HCT116 (cell line): ENCODE measurements at regions not wholly inside any gene's neighbourhood (a gene's known extent, or its start where the extent isn't known, plus 50 kb on each side); places are given as distances from the start of the nearest gene placed in this dataset.
A peak's percentile ranks its signal among the peaks of the same experiment; 100 is the strongest.

ENCODE experiments used
- ATAC-seq: fragments of 200-7000 bp; cut with Tn5 transposase; 2 replicates; pipeline ENCODE4 v1.9.1; 2020; ENCODE audit warnings: mild to moderate bottlenecking, moderate library complexity
- BruUV-seq: library from RNA; stranded (reverse); fragments of 400-500 nt; replicated peaks from 2 replicates; lab custom pipeline; 2021; lab: Mats Ljungman, UMichigan
- CTCF ChIA-PET: fragments of 300-600 bp; sonication (Branson Sonifier 250); formaldehyde crosslinking; loops from one replicate; lab custom pipeline; 2021; ENCODE audit warnings: antibody characterized with exemption; lab: Charles Lee
- POLR2A ChIA-PET: fragments of 300-600, 350-600 bp; sonication (Branson Sonifier 250); formaldehyde crosslinking; loops from one replicate; lab custom pipeline; 2021; ENCODE audit warnings: antibody characterized with exemption; lab: Charles Lee
- RAD21 ChIA-PET, 2 experiments: fragments of 300-600 bp; sonication (Branson Sonifier 250); formaldehyde crosslinking; loops; one replicate each; lab custom pipeline; 2023; ENCODE audit warnings: low total read pairs in 2 of 2; ENCODE audit not compliant: uncharacterized antibody in 2 of 2, unreplicated experiment in 2 of 2, low non-redundant PET in 1 of 2; lab: Charles Lee
- DNase-seq: peaks from one replicate; pipeline ENCODE4 v3.0.0-alpha.2; 2010; ENCODE audit warnings: low read depth, low spot score
- H2AFZ ChIP-seq: fragments of 200-600 bp; shearing (Covaris generic), sonication (generic); 2 replicates; pipeline ENCODE4 v1.6.1; 2017; ENCODE audit warnings: low read depth, mixed run types, mixed read lengths, antibody characterized with exemption, low read length; ENCODE audit not compliant: poor library complexity, severe bottlenecking
- H3K27ac ChIP-seq: 2 replicates; pipeline ENCODE4 v1.5.1; 2012; ENCODE audit warnings: low read depth, low read length
- H3K27me3 ChIP-seq: fragments of 200-600 bp; sonication (generic); 2 replicates; pipeline ENCODE4 v1.6.1; 2016; ENCODE audit warnings: mixed run types, low read length, mixed read lengths; ENCODE audit not compliant: insufficient read depth
- H3K36me3 ChIP-seq, 2 experiments: fragments of 200-500 bp in 1 of 2; fragments of 200-600 bp in 1 of 2; sonication (Bioruptor generic) in 1 of 2; sonication (generic) in 1 of 2; 2 replicates each; pipeline versions ENCODE4 v1.5.1 to v1.6.1; 2014 to 2016; ENCODE audit warnings: low read length in 2 of 2, inconsistent platforms in 1 of 2, mixed read lengths in 1 of 2, mixed run types in 1 of 2; ENCODE audit not compliant: insufficient read depth in 2 of 2, control insufficient read depth in 1 of 2
- H3K4me1 ChIP-seq, 2 experiments: fragments of 200-600 bp in 1 of 2; sonication (generic) in 1 of 2; 2 replicates each; pipeline versions ENCODE4 v1.5.1 to v1.6.1; 2012 to 2017; ENCODE audit warnings: low read length in 2 of 2, inconsistent platforms in 1 of 2, mild to moderate bottlenecking in 1 of 2, mixed read lengths in 1 of 2, mixed run types in 1 of 2, moderate library complexity in 1 of 2; ENCODE audit not compliant: insufficient read depth in 2 of 2, control insufficient read depth in 1 of 2
- H3K4me2 ChIP-seq: fragments of 200-600 bp; sonication (generic); 2 replicates; pipeline ENCODE4 v1.6.1; 2017; ENCODE audit warnings: mixed run types, low read length, mixed read lengths
- H3K4me3 ChIP-seq, 2 experiments: fragments of 200-600 bp in 1 of 2; sonication (generic) in 1 of 2; replicated peaks in 1 of 2; 2 replicates each; pipeline ENCODE4 v1.5.1; 2011 to 2016; ENCODE audit warnings: low read length in 2 of 2, control low read depth in 1 of 2, low read depth in 1 of 2, mild to moderate bottlenecking in 1 of 2, mixed read lengths in 1 of 2, mixed run types in 1 of 2
- H3K79me2 ChIP-seq: fragments of 200-600 bp; sonication (generic); 2 replicates; pipeline ENCODE4 v1.6.1; 2017; ENCODE audit warnings: mild to moderate bottlenecking, mixed run types, low read length, moderate library complexity, mixed read lengths; ENCODE audit not compliant: insufficient read depth
- H3K9ac ChIP-seq: fragments of 200-600 bp; sonication (generic); 2 replicates; pipeline ENCODE4 v1.6.1; 2016; ENCODE audit warnings: low read length, mixed read lengths
- H3K9me2 ChIP-seq: fragments of 200-600 bp; sonication (generic), shearing (Covaris generic); 2 replicates; pipeline ENCODE4 v1.6.1; 2017; ENCODE audit warnings: mixed run types, mild to moderate bottlenecking, moderate library complexity; ENCODE audit not compliant: insufficient read depth
- H3K9me3 ChIP-seq, 2 experiments: fragments of 200-500 bp in 1 of 2; fragments of 200-600 bp in 1 of 2; sonication (Bioruptor generic) in 1 of 2; sonication (generic) in 1 of 2; 2 replicates each; pipeline ENCODE4 v1.6.1; 2014 to 2017; ENCODE audit warnings: low read length in 2 of 2, mixed read lengths in 2 of 2, inconsistent platforms in 1 of 2, low read depth in 1 of 2, mild to moderate bottlenecking in 1 of 2, mixed run types in 1 of 2, moderate library complexity in 1 of 2; ENCODE audit not compliant: control insufficient read depth in 1 of 2, insufficient read depth in 1 of 2
- H4K20me1 ChIP-seq: fragments of 200-600 bp; sonication (generic), shearing (Covaris generic); 2 replicates; pipeline ENCODE4 v1.6.1; 2017; ENCODE audit warnings: mixed run types, mild to moderate bottlenecking, moderate library complexity; ENCODE audit not compliant: insufficient read depth
- CBX3 ChIP-seq: IDR thresholded peaks from 2 replicates; pipeline ENCODE4 v1.6.1; 2012; ENCODE audit warnings: low read depth
- EGR1 ChIP-seq: IDR thresholded peaks from 2 replicates; pipeline ENCODE4 v1.6.1; 2012; ENCODE audit warnings: low read depth
- ELF1 ChIP-seq: IDR thresholded peaks from 2 replicates; pipeline ENCODE4 v1.6.1; 2012; ENCODE audit warnings: low read depth, borderline replicate concordance
- EZH2 ChIP-seq: fragments of 200-600 bp; sonication (generic); IDR thresholded peaks from 2 replicates; pipeline ENCODE4 v1.6.1; 2017; ENCODE audit warnings: antibody characterized with exemption, mixed run types
- EZH2phosphoT487 ChIP-seq: fragments of 200-600 bp; IDR thresholded peaks from 2 replicates; pipeline ENCODE4 v1.6.1; 2018; ENCODE audit warnings: antibody characterized with exemption, borderline replicate concordance
- POLR2A ChIP-seq: IDR thresholded peaks from 2 replicates; pipeline ENCODE4 v1.7.0; 2011; ENCODE audit warnings: borderline replicate concordance; ENCODE audit not compliant: insufficient read depth, insufficient read length; ENCODE audit errors: extremely low read depth
- POLR2AphosphoS5 ChIP-seq: IDR thresholded peaks from 2 replicates; pipeline ENCODE4 v1.6.1; 2011; ENCODE audit warnings: mild to moderate bottlenecking, low read depth, low read length, moderate library complexity
- RAD21 ChIP-seq: IDR thresholded peaks from 2 replicates; pipeline ENCODE4 v1.6.1; 2012; ENCODE audit warnings: low read depth, mild to moderate bottlenecking
- SIN3A ChIP-seq: IDR thresholded peaks from 2 replicates; pipeline ENCODE4 v1.6.1; 2012; ENCODE audit warnings: low read depth
- TCF7L2 ChIP-seq: IDR thresholded peaks from 2 replicates; pipeline ENCODE4 v1.7.0; 2011; ENCODE audit warnings: borderline replicate concordance, inconsistent platforms; ENCODE audit not compliant: insufficient read depth, insufficient read length; ENCODE audit errors: extremely low read depth
- YY1 ChIP-seq: IDR thresholded peaks from 2 replicates; pipeline ENCODE4 v1.6.1; 2011; ENCODE audit warnings: low read length, low read depth, moderate library complexity, mild to moderate bottlenecking; ENCODE audit not compliant: insufficient replicate concordance; ENCODE audit errors: extremely low read depth
- ZNF274 ChIP-seq: fragments of 200-500 bp; sonication (Bioruptor generic); IDR thresholded peaks from 2 replicates; pipeline ENCODE4 v1.6.1; 2014; ENCODE audit warnings: mild to moderate bottlenecking, low read depth, low read length, inconsistent platforms
- intact Hi-C: fragments of 100-400 bp; cut with micrococcal nuclease; formaldehyde crosslinking; loops from 2 replicates; pipeline ENCODE4 v1.10.0; 2022
- TF ChIP-seq, protein P1 (sequence below), 3 experiments: fragments of 200-600 bp in 1 of 3; sonication (generic) in 1 of 3; IDR thresholded peaks in 2 of 3; conservative IDR thresholded peaks in 1 of 3; 2 replicates each; pipeline ENCODE4 v1.5.1; 2012 to 2017; ENCODE audit warnings: low read depth in 2 of 3, low read length in 2 of 3, antibody characterized with exemption in 1 of 3, borderline replicate concordance in 1 of 3, control low read depth in 1 of 3, mild to moderate bottlenecking in 1 of 3, mixed read lengths in 1 of 3, mixed run types in 1 of 3, moderate library complexity in 1 of 3; ENCODE audit not compliant: insufficient read depth in 1 of 3
- TF ChIP-seq, protein P2 (sequence below): IDR thresholded peaks from 2 replicates; pipeline ENCODE4 v1.6.1; 2012
- TF ChIP-seq, protein P3 (sequence below): IDR thresholded peaks from 2 replicates; pipeline ENCODE4 v1.6.1; 2011; ENCODE audit warnings: mild to moderate bottlenecking, low read length, moderate library complexity; ENCODE audit not compliant: insufficient replicate concordance; ENCODE audit errors: extremely low read depth

DNA sequence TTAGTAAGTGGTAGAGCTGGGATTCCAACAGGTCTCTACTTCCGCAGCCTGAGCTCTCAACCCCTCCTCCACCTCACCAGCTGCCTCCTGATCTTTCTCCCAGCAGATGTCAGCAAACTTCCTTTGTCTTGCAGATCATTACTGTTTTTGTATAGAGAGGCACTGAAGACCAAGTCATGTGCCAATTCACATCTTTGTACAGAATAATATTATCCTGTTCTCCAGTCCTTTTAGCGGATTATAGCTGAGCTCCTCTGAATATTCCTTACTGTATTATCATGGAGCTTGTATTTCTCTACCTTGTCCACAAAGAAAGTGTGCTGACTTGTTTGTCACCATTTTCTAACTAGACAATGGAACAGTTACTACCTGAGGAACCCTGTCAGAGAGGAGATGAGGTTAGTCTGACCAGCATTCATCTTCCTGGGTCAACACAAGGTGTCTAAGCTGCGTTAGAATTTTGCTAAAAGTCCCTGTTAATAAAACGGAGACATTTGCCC is 142.3 kb upstream of the ARHGAP5 start:
- H3K4me1 ChIP-seq: peaks cover 30 to 56% of the 10 kb centered on the region in 2 experiments
- no peak overlapping the region for H3K27ac ChIP-seq
- ChIA-PET CTCF (interaction anchor here (0.6 to 3.4 kb wide), 12 partner anchors 9 to 625 kb away, joined by 3 to 73 read pairs (median 4); no protein-coding TSS in a partner anchor), RAD21 (interaction anchor here (0.7 to 1.2 kb wide), 9 partner anchors 309 to 448 kb away, joined by 3 to 9 read pairs (median 4); no protein-coding TSS in a partner anchor), POLR2A (interaction anchor here (0.8 to 1.3 kb wide), 2 partner anchors 72 to 318 kb away, joined by 3 to 4 read pairs; no protein-coding TSS in a partner anchor)
- H3K4me3 ChIP-seq: no peak overlapping the region
- ATAC-seq (peak; percentile 73), DNase-seq (peak; percentile 58)
- no peaks in the 10 kb centered on the region for H3K79me2 ChIP-seq
- intact Hi-C loops: loop anchor here (1.0 to 5.0 kb wide), 5 partner anchors 142 to 626 kb away; partner anchors contain the start of gene ARHGAP5
- peak overlapping the region; percentile 49 for H3K4me2 ChIP-seq
- 0 out of 2 replicates have a peak, but pooled peaks have one; percentile 24 for TF ChIP-seq ELF1
- TF ChIP-seq, protein P1, sequence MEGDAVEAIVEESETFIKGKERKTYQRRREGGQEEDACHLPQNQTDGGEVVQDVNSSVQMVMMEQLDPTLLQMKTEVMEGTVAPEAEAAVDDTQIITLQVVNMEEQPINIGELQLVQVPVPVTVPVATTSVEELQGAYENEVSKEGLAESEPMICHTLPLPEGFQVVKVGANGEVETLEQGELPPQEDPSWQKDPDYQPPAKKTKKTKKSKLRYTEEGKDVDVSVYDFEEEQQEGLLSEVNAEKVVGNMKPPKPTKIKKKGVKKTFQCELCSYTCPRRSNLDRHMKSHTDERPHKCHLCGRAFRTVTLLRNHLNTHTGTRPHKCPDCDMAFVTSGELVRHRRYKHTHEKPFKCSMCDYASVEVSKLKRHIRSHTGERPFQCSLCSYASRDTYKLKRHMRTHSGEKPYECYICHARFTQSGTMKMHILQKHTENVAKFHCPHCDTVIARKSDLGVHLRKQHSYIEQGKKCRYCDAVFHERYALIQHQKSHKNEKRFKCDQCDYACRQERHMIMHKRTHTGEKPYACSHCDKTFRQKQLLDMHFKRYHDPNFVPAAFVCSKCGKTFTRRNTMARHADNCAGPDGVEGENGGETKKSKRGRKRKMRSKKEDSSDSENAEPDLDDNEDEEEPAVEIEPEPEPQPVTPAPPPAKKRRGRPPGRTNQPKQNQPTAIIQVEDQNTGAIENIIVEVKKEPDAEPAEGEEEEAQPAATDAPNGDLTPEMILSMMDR (IDR thresholded peaks at IDR 0.05 in 2 of 3, conservative IDR thresholded peaks at IDR 0.05 in 1 of 3; ENCODE audit: borderline replicate concordance in 1 of 3, insufficient read depth in 1 of 3, low read depth in 2 of 3, low read length in 2 of 3): peak; percentile 62 to 76 (median 70)
- TF ChIP-seq RAD21: peak; percentile 92
- TF ChIP-seq POLR2A: no peak
- H3K9ac ChIP-seq: no peak overlapping the region
- H3K9me2 ChIP-seq: no peaks in the 10 kb centered on the region
- no peaks in the 10 kb centered on the region for H4K20me1 ChIP-seq
- H3K9me3 ChIP-seq: no peaks in the 10 kb centered on the region
- no peaks in the 10 kb centered on the region for H3K27me3 ChIP-seq
- no peaks in the 10 kb centered on the region for H3K36me3 ChIP-seq
- H2AFZ ChIP-seq: peak overlapping the region; percentile 79
- BruUV-seq: no TSS peak

DNA sequence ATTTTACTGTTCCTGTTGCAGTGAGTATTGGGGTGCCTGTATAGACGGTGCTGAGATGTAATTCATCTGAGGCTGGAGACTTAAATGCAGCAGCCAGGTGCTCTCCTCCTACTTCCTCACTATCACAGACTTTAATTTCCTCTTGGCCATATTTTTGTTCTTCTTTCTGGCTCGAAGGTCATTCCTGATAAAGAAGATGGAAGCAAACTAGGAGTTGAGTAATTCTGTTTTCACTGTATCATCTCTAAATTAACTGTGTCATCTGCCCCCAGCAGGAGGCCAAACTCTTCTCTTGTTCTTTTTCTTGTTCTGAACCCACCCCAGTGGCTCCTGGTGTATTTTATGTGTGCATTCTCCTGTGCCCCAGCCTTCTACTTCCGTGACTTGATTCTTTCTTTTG is 141.7 kb upstream of the ARHGAP5 start:
- DNase-seq (no peak), ATAC-seq (no peak)
- Histone ChIP-seq H4K20me1 (no peaks in the 10 kb centered on the region), H3K27me3 (no peaks in the 10 kb centered on the region), H3K4me3 (no peak overlapping the region), H3K9ac (no peak overlapping the region), H3K9me2 (no peaks in the 10 kb centered on the region), H3K36me3 (no peaks in the 10 kb centered on the region), H3K4me2 (peak overlapping the region; percentile 49), H3K4me1 (peaks cover 30 to 55% of the 10 kb centered on the region in 2 experiments), H3K79me2 (no peaks in the 10 kb centered on the region), H3K9me3 (no peaks in the 10 kb centered on the region), H3K27ac (no peak overlapping the region), H2AFZ (peak overlapping the region; percentile 79)
- POLR2A ChIA-PET: no interaction called here
- intact Hi-C loops: loop anchor here (2.0 to 5.0 kb wide), 2 partner anchors 142 to 625 kb away; partner anchors contain the start of gene ARHGAP5
- RAD21 ChIA-PET: interaction anchor here (1.1 to 1.2 kb wide), 2 partner anchors 309 to 447 kb away, joined by 4 to 6 read pairs; no protein-coding TSS in a partner anchor
- no TSS peak for BruUV-seq
- CTCF ChIA-PET: interaction anchor here (1.3 to 3.4 kb wide), 4 partner anchors 9 to 625 kb away, joined by 5 to 73 read pairs (median 7); no protein-coding TSS in a partner anchor
- TF ChIP-seq RAD21 (no peak), ZNF274 (no peak), SIN3A (no peak), TCF7L2 (no peak), CBX3 (no peak), EZH2 (no peak), YY1 (no peak), EGR1 (no peak), EZH2phosphoT487 (no peak), ELF1 (no peak), POLR2AphosphoS5 (no peak)
- TF ChIP-seq, protein P2, sequence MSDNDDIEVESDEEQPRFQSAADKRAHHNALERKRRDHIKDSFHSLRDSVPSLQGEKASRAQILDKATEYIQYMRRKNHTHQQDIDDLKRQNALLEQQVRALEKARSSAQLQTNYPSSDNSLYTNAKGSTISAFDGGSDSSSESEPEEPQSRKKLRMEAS: no peak
- TF ChIP-seq, protein P3, sequence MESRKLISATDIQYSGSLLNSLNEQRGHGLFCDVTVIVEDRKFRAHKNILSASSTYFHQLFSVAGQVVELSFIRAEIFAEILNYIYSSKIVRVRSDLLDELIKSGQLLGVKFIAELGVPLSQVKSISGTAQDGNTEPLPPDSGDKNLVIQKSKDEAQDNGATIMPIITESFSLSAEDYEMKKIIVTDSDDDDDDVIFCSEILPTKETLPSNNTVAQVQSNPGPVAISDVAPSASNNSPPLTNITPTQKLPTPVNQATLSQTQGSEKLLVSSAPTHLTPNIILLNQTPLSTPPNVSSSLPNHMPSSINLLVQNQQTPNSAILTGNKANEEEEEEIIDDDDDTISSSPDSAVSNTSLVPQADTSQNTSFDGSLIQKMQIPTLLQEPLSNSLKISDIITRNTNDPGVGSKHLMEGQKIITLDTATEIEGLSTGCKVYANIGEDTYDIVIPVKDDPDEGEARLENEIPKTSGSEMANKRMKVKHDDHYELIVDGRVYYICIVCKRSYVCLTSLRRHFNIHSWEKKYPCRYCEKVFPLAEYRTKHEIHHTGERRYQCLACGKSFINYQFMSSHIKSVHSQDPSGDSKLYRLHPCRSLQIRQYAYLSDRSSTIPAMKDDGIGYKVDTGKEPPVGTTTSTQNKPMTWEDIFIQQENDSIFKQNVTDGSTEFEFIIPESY: no peak
